ENCODE measurements at regions not wholly inside any gene's neighbourhood (a gene's known extent, or its start where the extent isn't known, plus 50 kb on each side); places are given as distances from the start of the nearest gene placed in this dataset.

GRCh38 chr16:73912850-73913249 lies 383.8 kb upstream of the PSMD7 start:
- H3K4me3 ChIP-seq: no peak overlapping the region
- H3K9me3 ChIP-seq: no peaks in the 10 kb centered on the region
- H3K27ac ChIP-seq: no peak overlapping the region
- intact Hi-C loops (cut with DNase I): no loop called here
- H3K4me1 ChIP-seq: no peaks in the 10 kb centered on the region
- 71% methylated on average over 1 of the region's 1 CpG for WGBS (ENCODE audit: insufficient coverage, low coverage, low lambda C conversion rate, missing lambda C conversion rate)
- no peaks in the 10 kb centered on the region for H3K36me3 ChIP-seq
- TF ChIP-seq, protein P1, sequence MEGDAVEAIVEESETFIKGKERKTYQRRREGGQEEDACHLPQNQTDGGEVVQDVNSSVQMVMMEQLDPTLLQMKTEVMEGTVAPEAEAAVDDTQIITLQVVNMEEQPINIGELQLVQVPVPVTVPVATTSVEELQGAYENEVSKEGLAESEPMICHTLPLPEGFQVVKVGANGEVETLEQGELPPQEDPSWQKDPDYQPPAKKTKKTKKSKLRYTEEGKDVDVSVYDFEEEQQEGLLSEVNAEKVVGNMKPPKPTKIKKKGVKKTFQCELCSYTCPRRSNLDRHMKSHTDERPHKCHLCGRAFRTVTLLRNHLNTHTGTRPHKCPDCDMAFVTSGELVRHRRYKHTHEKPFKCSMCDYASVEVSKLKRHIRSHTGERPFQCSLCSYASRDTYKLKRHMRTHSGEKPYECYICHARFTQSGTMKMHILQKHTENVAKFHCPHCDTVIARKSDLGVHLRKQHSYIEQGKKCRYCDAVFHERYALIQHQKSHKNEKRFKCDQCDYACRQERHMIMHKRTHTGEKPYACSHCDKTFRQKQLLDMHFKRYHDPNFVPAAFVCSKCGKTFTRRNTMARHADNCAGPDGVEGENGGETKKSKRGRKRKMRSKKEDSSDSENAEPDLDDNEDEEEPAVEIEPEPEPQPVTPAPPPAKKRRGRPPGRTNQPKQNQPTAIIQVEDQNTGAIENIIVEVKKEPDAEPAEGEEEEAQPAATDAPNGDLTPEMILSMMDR (IDR thresholded peaks at IDR 0.05): no peak
- TF ChIP-seq POLR2A (IDR thresholded peaks at IDR 0.05): no peak
- no peaks in the 10 kb centered on the region for H3K27me3 ChIP-seq
- no peak for DNase-seq
- no peak for ATAC-seq

GRCh38 chr16:73912281-73912680 lies 384.3 kb upstream of the PSMD7 start:
- H3K9me3 ChIP-seq: no peaks in the 10 kb centered on the region
- TF ChIP-seq POLR2A (IDR thresholded peaks at IDR 0.05): no peak
- TF ChIP-seq, protein P1 (IDR thresholded peaks at IDR 0.05): no peak
- H3K4me3 ChIP-seq: no peak overlapping the region
- 41% methylated on average over 3 of the region's 3 CpGs for WGBS (ENCODE audit: insufficient coverage, low coverage, low lambda C conversion rate, missing lambda C conversion rate)
- no peaks in the 10 kb centered on the region for H3K27me3 ChIP-seq
- H3K36me3 ChIP-seq: no peaks in the 10 kb centered on the region
- ATAC-seq (no peak), DNase-seq (no peak)
- H3K4me1 ChIP-seq: no peaks in the 10 kb centered on the region
- intact Hi-C loops (cut with DNase I): no loop called here
- H3K27ac ChIP-seq: no peak overlapping the region

- no peak for DNase-seq
- no peak overlapping the region for H3K4me3 ChIP-seq
- WGBS (ENCODE audit: insufficient coverage, low coverage, low lambda C conversion rate, missing lambda C conversion rate): 29% methylated on average over 5 of the region's 5 CpGs
- no peaks in the 10 kb centered on the region for H3K4me1 ChIP-seq
- H3K36me3 ChIP-seq: no peaks in the 10 kb centered on the region
- intact Hi-C loops (cut with DNase I): no loop called here
- H3K27ac ChIP-seq: no peak overlapping the region
- no peaks in the 10 kb centered on the region for H3K9me3 ChIP-seq
- H3K27me3 ChIP-seq: no peaks in the 10 kb centered on the region
- TF ChIP-seq POLR2A (IDR thresholded peaks at IDR 0.05): no peak
- TF ChIP-seq, protein P1 (IDR thresholded peaks at IDR 0.05): no peak
- no peak for ATAC-seq
These were observed 387.0 kb upstream of the PSMD7 start for GRCh38 chr16:73909529-73910035.

- H3K36me3 ChIP-seq: no peaks in the 10 kb centered on the region
- intact Hi-C loops (cut with DNase I): no loop called here
- no peak overlapping the region for H3K4me3 ChIP-seq
- no peak for DNase-seq
- TF ChIP-seq, protein P1 (IDR thresholded peaks at IDR 0.05): no peak
- TF ChIP-seq POLR2A (IDR thresholded peaks at IDR 0.05): no peak
- no peaks in the 10 kb centered on the region for H3K4me1 ChIP-seq
- H3K27ac ChIP-seq: no peak overlapping the region
- no peaks in the 10 kb centered on the region for H3K9me3 ChIP-seq
- 3% methylated on average over 7 of the region's 7 CpGs for WGBS (ENCODE audit: insufficient coverage, low coverage, low lambda C conversion rate, missing lambda C conversion rate)
- no peak for ATAC-seq
- peaks cover 0 to 12% of the 10 kb centered on the region in 2 donors for H3K27me3 ChIP-seq
These were observed 405.5 kb upstream of the PSMD7 start for GRCh38 chr16:73891129-73891542.

All from right lobe of liver (tissue), 6 donors.